Stimulated activated CD4-positive, alpha-beta T cell treated with anti-CD3 and anti-CD28 coated beads, Interleukin-4, amount 100 ng/mL, for 24 hours (primary cell): ENCODE measurements at regions not wholly inside any gene's neighbourhood (a gene's known extent, or its start where the extent isn't known, plus 50 kb on each side); places are given as distances from the start of the nearest gene placed in this dataset.

Experiments used
- DNase-seq: peaks from one replicate; pipeline ENCODE4 v3.0.0-alpha.2; 2020

DNA sequence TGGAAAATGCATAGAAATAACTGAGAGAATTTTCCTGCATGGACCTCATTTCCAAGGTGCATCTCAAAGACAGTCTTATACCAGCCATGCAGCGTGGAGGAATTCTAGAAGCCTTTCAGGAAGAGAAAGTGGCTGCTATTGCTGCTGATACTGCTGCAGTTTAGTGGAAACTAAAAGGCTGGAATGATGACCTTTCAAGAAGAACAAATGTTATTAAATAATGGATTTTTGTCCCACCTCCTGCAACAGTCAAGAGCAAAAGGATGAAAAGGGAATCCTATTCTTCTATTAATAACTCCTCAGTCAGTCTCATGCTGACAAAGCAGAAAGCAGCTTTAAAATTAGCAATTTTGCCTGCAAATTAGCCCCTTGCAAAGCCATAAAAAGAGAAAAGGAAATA is 68.2 kb upstream of the C1orf87 start:
- DNase-seq, result no peak

DNA sequence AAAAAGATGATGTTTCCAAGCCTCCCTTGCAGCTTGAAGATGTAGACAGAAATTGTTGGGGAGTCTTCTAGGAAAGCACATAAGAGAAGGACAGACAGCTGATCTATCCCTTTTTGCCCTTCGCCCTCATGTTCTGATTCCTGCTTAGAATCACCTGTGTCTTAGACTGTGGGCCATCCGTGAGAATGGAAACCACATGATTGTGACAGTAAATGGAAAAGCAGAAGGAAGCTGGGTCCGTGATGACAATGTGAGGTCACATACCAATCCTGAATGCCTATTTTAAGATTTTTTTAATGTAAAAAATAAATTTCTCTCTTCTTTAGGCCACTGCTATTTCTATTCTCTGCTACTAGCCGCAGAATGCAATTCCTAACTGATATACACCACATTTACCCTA is 67.7 kb upstream of the C1orf87 start:
- DNase-seq, result no peak

GRCh38 chr1:60137406-60137805 is 63.8 kb upstream of the C1orf87 start:
- no peak for DNase-seq

GRCh38 chr1:60136395-60136794 is 62.8 kb upstream of the C1orf87 start:
- DNase-seq, result no peak

- DNase-seq, result no peak
These were observed 61.1 kb upstream of the C1orf87 start for GRCh38 chr1:60134716-60135115.

DNA sequence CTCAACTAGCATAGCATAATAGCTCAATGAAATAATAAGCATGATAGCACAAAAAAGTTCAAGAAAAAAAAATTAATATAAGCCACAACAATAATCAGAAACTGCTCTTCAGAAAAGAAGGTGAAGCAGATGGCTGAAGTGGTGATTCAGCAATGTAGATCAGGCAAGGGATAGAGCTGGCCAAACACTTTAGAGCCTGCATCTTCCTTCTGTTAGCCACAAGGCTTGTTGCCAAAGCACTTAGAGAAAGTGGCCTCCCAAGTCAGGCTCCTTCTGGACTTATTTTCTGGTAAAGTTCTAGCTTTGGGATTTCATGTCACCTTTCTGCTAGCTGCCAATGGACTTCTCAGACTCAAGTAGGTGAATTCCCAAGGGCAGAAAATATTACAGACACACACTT is 60.3 kb upstream of the C1orf87 start:
- no peak for DNase-seq

DNA sequence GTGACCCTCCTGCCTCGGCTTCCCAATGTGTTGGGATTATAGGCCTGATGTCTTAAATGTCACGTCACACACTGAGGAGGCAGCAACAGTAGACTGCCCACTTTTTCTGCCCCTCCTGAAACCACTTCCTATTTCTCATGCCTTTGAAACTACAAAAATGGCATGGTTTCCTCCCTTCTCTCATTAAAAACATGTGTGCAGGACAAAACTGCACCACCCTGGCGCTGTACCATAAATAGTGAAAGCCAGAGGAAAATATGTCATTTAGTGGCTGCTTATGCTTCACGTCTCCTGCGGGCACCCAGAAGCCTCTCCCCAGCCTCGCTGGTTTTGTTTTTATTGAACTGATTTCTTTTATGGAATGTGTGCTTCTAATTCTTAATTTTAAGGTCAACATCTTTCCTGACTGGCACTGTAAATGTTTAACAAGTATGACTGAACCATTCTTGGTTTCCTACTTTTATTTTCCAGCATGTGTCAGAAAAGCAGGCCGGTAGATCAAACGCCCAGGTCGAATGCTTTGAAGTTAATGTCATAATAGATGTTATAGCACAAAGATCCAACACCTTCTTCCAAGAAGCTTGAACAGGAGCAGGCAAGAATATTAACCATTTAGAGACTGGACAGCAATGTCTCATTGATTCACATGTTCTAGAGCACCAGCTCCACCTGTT is 59.6 kb upstream of the C1orf87 start:
- no peak for DNase-seq

DNA sequence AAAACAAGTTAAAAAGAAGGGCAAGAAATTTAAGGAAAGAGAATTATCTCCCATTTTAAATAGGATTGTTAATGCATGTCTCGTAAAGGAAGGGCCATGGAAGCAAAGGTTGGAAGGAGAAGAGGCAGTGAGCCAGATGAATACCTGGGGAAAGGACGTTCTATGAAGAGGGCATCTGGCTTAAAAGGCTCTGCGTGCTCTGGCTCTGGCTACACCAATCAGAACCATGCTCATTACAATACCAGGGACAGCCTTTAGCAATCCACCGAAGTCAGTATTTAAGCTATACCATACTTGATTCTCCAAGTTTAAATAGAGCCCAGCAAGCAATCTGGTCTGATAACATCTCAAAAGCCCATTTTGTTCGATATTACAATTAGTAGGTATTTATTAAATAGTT is 58.5 kb upstream of the C1orf87 start:
- no peak for DNase-seq

GRCh38 chr1:60130703-60131102 is 57.1 kb upstream of the C1orf87 start:
- no peak for DNase-seq

DNA sequence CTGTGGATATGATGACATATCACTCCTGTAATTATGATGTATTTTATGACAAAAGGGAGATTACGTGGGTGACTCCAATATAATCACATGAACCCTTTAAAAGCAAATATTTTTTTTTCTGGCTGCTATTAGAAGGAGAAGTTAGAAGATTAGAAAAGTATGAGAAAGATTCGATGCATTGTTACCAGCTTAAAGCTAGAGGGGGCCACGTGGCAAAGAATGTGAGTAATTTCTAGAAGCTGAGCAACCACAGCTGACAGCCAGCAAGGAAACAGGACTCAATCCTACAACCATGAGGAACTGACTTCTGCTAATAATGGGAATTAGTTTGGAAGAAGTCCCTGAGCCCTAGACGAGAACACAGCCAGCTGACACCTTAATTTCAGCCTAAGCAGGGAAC is 56.3 kb upstream of the C1orf87 start:
- no peak for DNase-seq

DNA sequence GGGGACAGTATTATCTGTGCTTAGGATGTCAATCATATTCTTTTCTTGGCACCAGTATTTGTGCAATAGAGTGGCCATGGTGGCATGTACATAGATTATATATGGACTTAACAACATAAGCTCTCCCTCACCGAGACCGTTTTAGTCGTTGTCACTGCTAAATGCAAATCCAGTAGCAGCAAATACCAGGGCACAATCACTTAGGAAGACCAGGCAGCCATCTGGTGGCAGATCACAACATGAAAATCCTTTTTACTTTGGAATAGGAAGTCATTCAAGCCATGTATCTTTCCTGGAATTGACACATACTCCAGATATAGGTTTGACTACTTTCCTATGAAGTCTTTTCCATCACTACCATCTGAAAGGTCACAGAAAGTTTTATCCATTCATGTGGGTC is 53.2 kb upstream of the C1orf87 start:
- no peak for DNase-seq
